ENCODE measurements at regions not wholly inside any gene's neighbourhood (a gene's known extent, or its start where the extent isn't known, plus 50 kb on each side); places are given as distances from the start of the nearest gene placed in this dataset.

- Histone ChIP-seq H3K4me1 (ENCODE audit: control insufficient read depth, insufficient read depth, low read length) (peaks cover 36% of the 10 kb centered on the region), H3K36me3 (ENCODE audit: insufficient read depth, low read length) (no peaks in the 10 kb centered on the region), H3K27me3 (ENCODE audit: control insufficient read depth, insufficient read depth, low read length) (no peaks in the 10 kb centered on the region), H3K4me2 (ENCODE audit: low read length) (no peak overlapping the region), H3K4me3 (ENCODE audit: low read length) (no peak overlapping the region), H3K9me3 (replicated peaks; ENCODE audit: low read length) (no peaks in the 10 kb centered on the region), H3K9ac (ENCODE audit: low read depth, low read length) (no peak overlapping the region)
These were observed 269.8 kb upstream of the KLF6 start for GRCh38 chr10:4054656-4055435.

- Histone ChIP-seq H3K4me1 (ENCODE audit: control insufficient read depth, insufficient read depth, low read length) (peaks cover 30% of the 10 kb centered on the region), H3K4me3 (ENCODE audit: low read length) (no peak overlapping the region), H3K36me3 (ENCODE audit: insufficient read depth, low read length) (no peaks in the 10 kb centered on the region), H3K27me3 (ENCODE audit: control insufficient read depth, insufficient read depth, low read length) (no peaks in the 10 kb centered on the region), H3K4me2 (ENCODE audit: low read length) (no peak overlapping the region), H3K9me3 (replicated peaks; ENCODE audit: low read length) (no peaks in the 10 kb centered on the region), H3K9ac (ENCODE audit: low read depth, low read length) (no peak overlapping the region)
These were observed 268.9 kb upstream of the KLF6 start for GRCh38 chr10:4053940-4054339.

GRCh38 chr10:4051641-4052151, 266.7 kb upstream of the KLF6 start:
- no peaks in the 10 kb centered on the region for H3K9me3 ChIP-seq (replicated peaks; ENCODE audit: low read length)
- no peaks in the 10 kb centered on the region for H3K36me3 ChIP-seq (ENCODE audit: insufficient read depth, low read length)
- H3K27me3 ChIP-seq (ENCODE audit: control insufficient read depth, insufficient read depth, low read length): no peaks in the 10 kb centered on the region
- peaks cover 18% of the 10 kb centered on the region for H3K4me1 ChIP-seq (ENCODE audit: control insufficient read depth, insufficient read depth, low read length)
- H3K4me2 ChIP-seq (ENCODE audit: low read length): peak overlapping the region; percentile 66
- peak overlapping the region; percentile 53 for H3K4me3 ChIP-seq (ENCODE audit: low read length)
- H3K9ac ChIP-seq (ENCODE audit: low read depth, low read length): peak overlapping the region; percentile 74

GRCh38 chr10:4051011-4051640, 266.1 kb upstream of the KLF6 start:
- peak overlapping the region; percentile 66 for H3K4me2 ChIP-seq (ENCODE audit: low read length)
- H3K27me3 ChIP-seq (ENCODE audit: control insufficient read depth, insufficient read depth, low read length): no peaks in the 10 kb centered on the region
- H3K36me3 ChIP-seq (ENCODE audit: insufficient read depth, low read length): no peaks in the 10 kb centered on the region
- H3K9ac ChIP-seq (ENCODE audit: low read depth, low read length): peak overlapping the region; percentile 74
- H3K4me1 ChIP-seq (ENCODE audit: control insufficient read depth, insufficient read depth, low read length): peaks cover 18% of the 10 kb centered on the region
- H3K4me3 ChIP-seq (ENCODE audit: low read length): peak overlapping the region; percentile 53
- no peaks in the 10 kb centered on the region for H3K9me3 ChIP-seq (replicated peaks; ENCODE audit: low read length)

- no peaks in the 10 kb centered on the region for H3K36me3 ChIP-seq (ENCODE audit: insufficient read depth, low read length)
- H3K9ac ChIP-seq (ENCODE audit: low read depth, low read length): no peak overlapping the region
- no peak overlapping the region for H3K4me3 ChIP-seq (ENCODE audit: low read length)
- H3K27me3 ChIP-seq (ENCODE audit: control insufficient read depth, insufficient read depth, low read length): no peaks in the 10 kb centered on the region
- no peak overlapping the region for H3K4me2 ChIP-seq (ENCODE audit: low read length)
- peaks cover 18% of the 10 kb centered on the region for H3K4me1 ChIP-seq (ENCODE audit: control insufficient read depth, insufficient read depth, low read length)
- no peaks in the 10 kb centered on the region for H3K9me3 ChIP-seq (replicated peaks; ENCODE audit: low read length)
These were observed 265.1 kb upstream of the KLF6 start for GRCh38 chr10:4050061-4050460.

GRCh38 chr10:4049348-4049747, 264.3 kb upstream of the KLF6 start:
- H3K9ac ChIP-seq (ENCODE audit: low read depth, low read length): no peak overlapping the region
- no peak overlapping the region for H3K4me2 ChIP-seq (ENCODE audit: low read length)
- H3K4me3 ChIP-seq (ENCODE audit: low read length): no peak overlapping the region
- H3K4me1 ChIP-seq (ENCODE audit: control insufficient read depth, insufficient read depth, low read length): peaks cover 18% of the 10 kb centered on the region
- no peaks in the 10 kb centered on the region for H3K27me3 ChIP-seq (ENCODE audit: control insufficient read depth, insufficient read depth, low read length)
- no peaks in the 10 kb centered on the region for H3K9me3 ChIP-seq (replicated peaks; ENCODE audit: low read length)
- H3K36me3 ChIP-seq (ENCODE audit: insufficient read depth, low read length): no peaks in the 10 kb centered on the region

GRCh38 chr10:4048236-4048864, 263.3 kb upstream of the KLF6 start:
- Histone ChIP-seq H3K9me3 (replicated peaks; ENCODE audit: low read length) (no peaks in the 10 kb centered on the region), H3K4me3 (ENCODE audit: low read length) (no peak overlapping the region)

GRCh38 chr10:4046712-4047354, 261.8 kb upstream of the KLF6 start:
- Histone ChIP-seq H3K27me3 (ENCODE audit: control insufficient read depth, insufficient read depth, low read length) (no peaks in the 10 kb centered on the region), H3K9ac (ENCODE audit: low read depth, low read length) (no peak overlapping the region), H3K4me1 (ENCODE audit: control insufficient read depth, insufficient read depth, low read length) (peaks cover 16% of the 10 kb centered on the region), H3K4me3 (ENCODE audit: low read length) (no peak overlapping the region), H3K9me3 (replicated peaks; ENCODE audit: low read length) (peaks cover 4% of the 10 kb centered on the region), H3K36me3 (ENCODE audit: insufficient read depth, low read length) (no peaks in the 10 kb centered on the region), H3K4me2 (ENCODE audit: low read length) (no peak overlapping the region)

More at GRCh38 chr10:4048236-4048864, 263.3 kb upstream of the KLF6 start:
- H3K27me3 ChIP-seq (ENCODE audit: control insufficient read depth, insufficient read depth, low read length): no peaks in the 10 kb centered on the region
- H3K4me1 ChIP-seq (ENCODE audit: control insufficient read depth, insufficient read depth, low read length): peaks cover 18% of the 10 kb centered on the region
- no peaks in the 10 kb centered on the region for H3K36me3 ChIP-seq (ENCODE audit: insufficient read depth, low read length)
- H3K9ac ChIP-seq (ENCODE audit: low read depth, low read length): no peak overlapping the region
- H3K4me2 ChIP-seq (ENCODE audit: low read length): no peak overlapping the region

- Histone ChIP-seq H3K4me2 (ENCODE audit: low read length) (no peak overlapping the region), H3K4me3 (ENCODE audit: low read length) (no peak overlapping the region), H3K36me3 (ENCODE audit: insufficient read depth, low read length) (no peaks in the 10 kb centered on the region), H3K9ac (ENCODE audit: low read depth, low read length) (no peak overlapping the region), H3K9me3 (replicated peaks; ENCODE audit: low read length) (peaks cover 8% of the 10 kb centered on the region), H3K4me1 (ENCODE audit: control insufficient read depth, insufficient read depth, low read length) (peaks cover 8% of the 10 kb centered on the region), H3K27me3 (ENCODE audit: control insufficient read depth, insufficient read depth, low read length) (no peaks in the 10 kb centered on the region)
These were observed 261.0 kb upstream of the KLF6 start for GRCh38 chr10:4046030-4046429.

- H3K4me3 ChIP-seq (ENCODE audit: low read length): no peak overlapping the region
- H3K4me2 ChIP-seq (ENCODE audit: low read length): no peak overlapping the region
- no peaks in the 10 kb centered on the region for H3K27me3 ChIP-seq (ENCODE audit: control insufficient read depth, insufficient read depth, low read length)
- no peak overlapping the region for H3K9ac ChIP-seq (ENCODE audit: low read depth, low read length)
- H3K4me1 ChIP-seq (ENCODE audit: control insufficient read depth, insufficient read depth, low read length): peaks cover 2% of the 10 kb centered on the region
- H3K9me3 ChIP-seq (replicated peaks; ENCODE audit: low read length): peaks cover 8% of the 10 kb centered on the region
- H3K36me3 ChIP-seq (ENCODE audit: insufficient read depth, low read length): no peaks in the 10 kb centered on the region
These were observed 259.1 kb upstream of the KLF6 start for GRCh38 chr10:4043897-4044665.

GRCh38 chr10:4041635-4042034, 256.6 kb upstream of the KLF6 start:
- peaks cover 8% of the 10 kb centered on the region for H3K9me3 ChIP-seq (replicated peaks; ENCODE audit: low read length)
- no peaks in the 10 kb centered on the region for H3K27me3 ChIP-seq (ENCODE audit: control insufficient read depth, insufficient read depth, low read length)
- H3K4me2 ChIP-seq (ENCODE audit: low read length): no peak overlapping the region
- no peaks in the 10 kb centered on the region for H3K36me3 ChIP-seq (ENCODE audit: insufficient read depth, low read length)
- no peaks in the 10 kb centered on the region for H3K4me1 ChIP-seq (ENCODE audit: control insufficient read depth, insufficient read depth, low read length)
- no peak overlapping the region for H3K4me3 ChIP-seq (ENCODE audit: low read length)
- no peak overlapping the region for H3K9ac ChIP-seq (ENCODE audit: low read depth, low read length)

Data from skeletal muscle satellite cell (primary cell).